ENCODE measurements at regions not wholly inside any gene's neighbourhood (a gene's known extent, or its start where the extent isn't known, plus 50 kb on each side); places are given as distances from the start of the nearest gene placed in this dataset.

DNA sequence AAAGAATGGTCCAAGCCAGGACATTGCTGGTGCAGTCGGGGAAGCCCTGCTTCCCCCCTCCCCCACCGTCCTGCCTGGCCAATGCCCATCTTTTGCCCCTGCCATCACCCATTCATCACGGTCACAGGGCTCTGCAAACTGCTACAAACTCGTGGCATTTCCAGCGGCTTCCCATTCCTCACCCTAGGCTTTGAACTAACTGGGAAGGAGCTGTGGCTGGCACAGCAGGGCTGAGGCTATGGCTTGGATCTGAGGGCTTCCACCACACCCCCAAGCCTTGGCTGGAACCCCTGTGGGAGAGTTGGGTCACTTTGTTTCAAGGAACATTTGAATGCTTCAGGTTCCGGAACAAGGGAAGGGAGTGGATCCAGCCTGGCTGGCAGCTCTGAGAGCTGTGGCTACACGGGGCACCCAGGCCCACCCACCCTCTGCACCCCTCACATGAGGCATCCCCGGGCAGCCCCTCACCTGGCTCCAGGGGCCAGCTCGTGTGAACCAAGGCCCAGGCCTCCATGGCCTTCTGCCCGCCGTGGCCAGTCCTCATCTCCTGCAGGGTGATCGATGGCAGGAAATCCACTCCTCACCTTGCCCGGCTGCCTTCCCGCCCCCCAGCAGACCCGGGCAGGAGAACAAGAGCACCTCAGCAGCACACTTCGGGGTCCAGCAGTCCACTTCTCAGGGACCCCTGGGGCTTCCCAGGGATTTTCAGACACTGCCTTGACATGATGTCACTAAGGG is 58.8 kb upstream of the OTOS start:
- TF ChIP-seq, protein P1, sequence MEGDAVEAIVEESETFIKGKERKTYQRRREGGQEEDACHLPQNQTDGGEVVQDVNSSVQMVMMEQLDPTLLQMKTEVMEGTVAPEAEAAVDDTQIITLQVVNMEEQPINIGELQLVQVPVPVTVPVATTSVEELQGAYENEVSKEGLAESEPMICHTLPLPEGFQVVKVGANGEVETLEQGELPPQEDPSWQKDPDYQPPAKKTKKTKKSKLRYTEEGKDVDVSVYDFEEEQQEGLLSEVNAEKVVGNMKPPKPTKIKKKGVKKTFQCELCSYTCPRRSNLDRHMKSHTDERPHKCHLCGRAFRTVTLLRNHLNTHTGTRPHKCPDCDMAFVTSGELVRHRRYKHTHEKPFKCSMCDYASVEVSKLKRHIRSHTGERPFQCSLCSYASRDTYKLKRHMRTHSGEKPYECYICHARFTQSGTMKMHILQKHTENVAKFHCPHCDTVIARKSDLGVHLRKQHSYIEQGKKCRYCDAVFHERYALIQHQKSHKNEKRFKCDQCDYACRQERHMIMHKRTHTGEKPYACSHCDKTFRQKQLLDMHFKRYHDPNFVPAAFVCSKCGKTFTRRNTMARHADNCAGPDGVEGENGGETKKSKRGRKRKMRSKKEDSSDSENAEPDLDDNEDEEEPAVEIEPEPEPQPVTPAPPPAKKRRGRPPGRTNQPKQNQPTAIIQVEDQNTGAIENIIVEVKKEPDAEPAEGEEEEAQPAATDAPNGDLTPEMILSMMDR (IDR thresholded peaks at IDR 0.05), result no peak

DNA sequence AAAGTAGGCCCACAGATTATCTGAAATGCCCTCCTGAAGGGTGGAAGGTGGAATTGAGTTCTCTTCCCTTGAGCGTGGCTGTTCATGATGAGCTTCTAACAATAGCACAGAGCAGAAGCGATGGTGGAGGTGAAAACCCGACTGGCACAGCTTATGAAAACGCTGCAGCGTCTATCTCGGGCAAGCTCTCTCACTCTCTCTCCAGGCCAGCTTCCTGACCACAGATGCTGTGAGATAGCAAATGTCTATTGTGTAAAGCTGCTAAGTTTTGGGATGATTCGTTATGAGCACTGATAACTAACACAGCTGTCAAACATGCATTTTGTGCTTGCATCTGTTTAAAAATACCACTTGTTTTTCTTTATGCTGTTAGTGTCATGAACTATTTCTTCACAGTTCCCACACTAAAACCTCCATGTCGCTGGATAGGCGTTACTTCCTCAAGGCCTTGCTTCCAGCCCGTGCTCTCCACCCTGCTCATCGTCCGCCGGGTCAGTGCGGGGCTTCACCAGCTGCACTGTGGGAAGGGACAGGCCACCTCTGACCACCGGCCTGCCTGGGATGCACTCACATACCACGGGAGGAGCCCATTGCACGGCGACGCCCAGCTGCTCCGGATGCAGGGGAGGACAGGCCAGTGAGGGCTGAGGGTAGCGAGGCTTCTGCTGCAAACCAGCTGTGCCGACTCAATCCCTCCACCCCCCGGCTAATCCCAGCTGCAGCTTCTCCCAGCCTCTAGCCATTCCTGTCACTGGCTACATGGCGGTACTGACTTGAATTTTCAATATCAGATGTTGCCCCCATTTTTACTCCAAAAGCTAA is 60.0 kb upstream of the OTOS start:
- TF ChIP-seq, protein P1 (IDR thresholded peaks at IDR 0.05), result no peak

DNA sequence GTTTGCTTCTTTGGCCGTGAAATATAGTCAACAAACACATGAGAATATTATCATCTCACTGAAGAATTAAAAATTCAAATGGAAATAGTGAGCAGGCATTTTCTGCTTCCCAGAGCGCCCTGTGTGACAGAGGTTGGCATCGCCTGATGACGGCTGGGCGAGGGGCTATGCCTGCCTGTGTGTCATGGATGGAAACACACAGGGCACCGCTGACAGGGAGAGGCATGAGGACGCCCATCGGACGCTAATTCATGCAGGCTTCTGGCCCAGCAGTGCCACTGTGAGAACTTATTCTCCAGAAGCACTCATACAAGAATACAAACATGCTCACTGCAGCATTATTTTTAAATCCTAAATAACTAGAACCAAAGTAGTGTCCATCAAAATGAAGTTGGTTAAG is 61.4 kb upstream of the OTOS start:
- TF ChIP-seq, protein P1 (IDR thresholded peaks at IDR 0.05), result no peak

DNA sequence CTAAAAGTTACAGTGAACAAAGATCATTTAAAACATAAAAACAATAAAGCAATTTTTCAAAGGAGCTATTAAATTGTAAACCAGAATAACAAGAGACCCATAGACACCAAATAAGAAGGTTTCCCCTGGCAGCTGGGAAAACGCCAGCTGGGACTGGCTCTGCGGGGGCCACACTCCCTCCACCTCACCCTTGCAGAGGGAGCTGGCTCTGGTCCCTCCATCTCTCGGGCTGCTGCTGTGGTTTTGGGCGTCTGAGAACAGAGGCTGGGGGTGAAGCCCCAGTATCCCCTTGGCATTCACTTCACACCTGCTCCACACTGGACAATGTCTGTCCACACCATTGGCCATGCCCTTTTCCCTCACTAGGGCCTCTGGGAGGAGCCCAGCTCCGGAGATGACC is 62.1 kb upstream of the OTOS start:
- TF ChIP-seq, protein P1 (IDR thresholded peaks at IDR 0.05), result no peak

DNA sequence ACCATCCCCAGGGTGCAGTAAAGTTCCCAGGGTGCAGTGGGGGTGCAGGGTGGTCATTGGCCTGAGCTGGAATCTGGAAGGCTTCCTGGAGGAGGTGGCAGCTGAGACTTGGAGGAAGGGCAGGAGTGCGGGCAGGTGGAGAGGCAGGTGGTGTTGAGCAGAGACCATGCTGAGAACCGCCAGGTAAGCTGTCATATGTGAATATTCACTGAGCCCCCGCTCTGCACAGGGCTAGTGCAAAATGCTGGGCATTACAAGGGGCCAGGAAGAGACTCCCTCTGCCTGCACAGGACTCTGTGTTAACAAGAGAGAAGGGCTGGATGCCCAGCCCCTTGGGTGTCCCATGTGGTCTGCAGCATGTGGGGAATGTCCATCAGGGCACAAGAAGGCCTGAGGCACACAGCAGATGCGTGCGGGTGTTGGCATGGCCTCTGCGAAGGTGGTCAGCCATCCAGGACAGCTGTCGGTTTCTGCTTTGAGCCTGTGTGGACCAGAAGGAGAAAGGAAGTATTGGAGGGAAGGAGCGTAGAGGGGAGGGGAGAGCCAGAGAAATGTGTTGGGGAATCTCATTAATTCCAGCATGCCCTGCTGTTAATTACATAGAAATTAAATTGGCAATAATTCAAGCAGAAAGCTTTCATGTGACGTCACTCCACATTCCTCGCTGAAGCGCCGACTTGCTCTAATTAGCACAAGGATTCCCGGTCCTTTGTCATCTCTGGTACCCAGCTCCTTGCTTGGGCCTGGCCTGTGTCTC is 62.8 kb upstream of the OTOS start:
- TF ChIP-seq, protein P1 (IDR thresholded peaks at IDR 0.05), result no peak

DNA sequence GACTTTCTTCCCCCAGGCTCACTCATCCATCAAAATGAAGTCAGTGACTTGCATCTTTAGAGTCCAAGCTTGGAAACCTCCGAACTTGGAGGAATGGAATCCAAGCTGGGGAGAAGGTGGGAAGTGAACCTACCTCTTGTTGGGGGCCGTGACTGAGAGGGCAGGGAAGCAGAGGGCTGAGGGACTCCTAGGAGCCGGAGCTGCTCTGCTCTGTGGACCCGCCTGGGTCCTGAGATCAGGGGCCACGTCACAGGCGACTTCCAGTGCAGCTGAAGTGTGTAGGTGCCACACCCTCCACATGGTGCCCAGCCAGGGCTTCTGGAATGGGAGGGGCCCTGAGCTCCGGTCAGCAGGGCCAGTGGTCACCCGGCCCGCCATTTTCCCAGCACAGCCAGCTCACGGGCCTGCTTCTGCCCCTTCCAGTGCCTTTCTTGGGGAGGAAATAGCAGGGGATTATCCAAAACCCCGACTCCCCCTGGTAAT is 63.4 kb upstream of the OTOS start:
- TF ChIP-seq, protein P1 (IDR thresholded peaks at IDR 0.05), result no peak
